Skeletal muscle cell (primary cell): ENCODE measurements at regions not wholly inside any gene's neighbourhood (a gene's known extent, or its start where the extent isn't known, plus 50 kb on each side); places are given as distances from the start of the nearest gene placed in this dataset.
"Not testable (repeated sequence)": the region's sequence is repeated elsewhere in the genome, so short reads cannot be mapped to it uniquely, and the experiment has no call there.

Experiments
- DNase-seq: peaks from one replicate; pipeline ENCODE4 v3.0.0-alpha.2; 2010; ENCODE audit warnings: low read depth
- H3K4me3 ChIP-seq: 2 replicates; pipeline ENCODE4 v1.5.1; 2011; ENCODE audit warnings: low read depth, mild to moderate bottlenecking, control low read depth, low read length, moderate library complexity

GRCh38 chr1:233435622-233436021 is 108.1 kb downstream of the MAP3K21 start:
- H3K4me3 ChIP-seq: no peak overlapping the region
- DNase-seq: no peak

DNA sequence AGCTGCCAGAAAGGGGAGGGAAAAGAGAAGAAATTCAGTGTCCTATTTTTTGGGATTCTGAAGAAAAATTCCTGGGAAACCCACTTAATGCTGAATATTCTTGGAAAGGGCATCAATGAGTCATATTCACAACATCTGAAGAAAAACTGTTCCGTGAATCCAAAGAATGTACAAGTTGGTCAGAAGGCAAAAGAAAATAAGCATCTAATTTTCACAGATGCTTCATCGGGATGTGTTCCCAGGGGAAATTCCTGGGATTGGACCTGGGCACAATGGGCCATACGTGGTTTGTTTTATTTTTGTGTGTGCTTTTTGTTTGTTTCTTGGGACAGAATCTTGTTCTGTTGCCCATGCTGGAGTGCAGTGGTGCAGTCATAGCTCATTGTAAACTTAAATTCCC is 112.2 kb downstream of the MAP3K21 start:
- DNase-seq: no peak
- H3K4me3 ChIP-seq: no peak overlapping the region

DNA sequence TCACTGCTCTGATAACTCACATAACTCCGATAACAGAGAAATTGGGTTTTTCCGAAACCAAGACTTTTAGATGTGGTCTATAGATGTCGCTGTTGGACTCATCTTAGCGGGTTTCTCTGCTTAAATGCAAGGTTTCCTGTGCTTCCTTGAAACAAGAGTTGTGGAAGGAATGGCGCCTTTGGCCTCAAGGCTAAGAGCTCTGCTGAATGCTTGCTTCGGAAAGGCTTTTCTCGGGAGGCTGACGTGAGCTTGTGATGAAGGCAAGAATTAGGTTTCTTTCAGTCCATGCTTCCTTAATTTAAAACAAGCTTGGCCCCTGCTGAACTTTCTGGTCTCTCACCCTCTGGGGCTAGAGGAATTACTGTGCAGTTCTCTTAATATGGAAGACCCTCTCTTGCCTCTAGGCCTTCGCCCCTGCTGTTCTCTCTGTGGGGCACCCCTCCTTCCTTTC is 113.5 kb downstream of the MAP3K21 start:
- DNase-seq: peak; percentile 14

GRCh38 chr1:233442026-233442780 is 114.7 kb downstream of the MAP3K21 start:
- no peak for DNase-seq
- no peak overlapping the region for H3K4me3 ChIP-seq

More for the DNA sequence above, 113.5 kb downstream of the MAP3K21 start:
- no peak overlapping the region for H3K4me3 ChIP-seq

DNA sequence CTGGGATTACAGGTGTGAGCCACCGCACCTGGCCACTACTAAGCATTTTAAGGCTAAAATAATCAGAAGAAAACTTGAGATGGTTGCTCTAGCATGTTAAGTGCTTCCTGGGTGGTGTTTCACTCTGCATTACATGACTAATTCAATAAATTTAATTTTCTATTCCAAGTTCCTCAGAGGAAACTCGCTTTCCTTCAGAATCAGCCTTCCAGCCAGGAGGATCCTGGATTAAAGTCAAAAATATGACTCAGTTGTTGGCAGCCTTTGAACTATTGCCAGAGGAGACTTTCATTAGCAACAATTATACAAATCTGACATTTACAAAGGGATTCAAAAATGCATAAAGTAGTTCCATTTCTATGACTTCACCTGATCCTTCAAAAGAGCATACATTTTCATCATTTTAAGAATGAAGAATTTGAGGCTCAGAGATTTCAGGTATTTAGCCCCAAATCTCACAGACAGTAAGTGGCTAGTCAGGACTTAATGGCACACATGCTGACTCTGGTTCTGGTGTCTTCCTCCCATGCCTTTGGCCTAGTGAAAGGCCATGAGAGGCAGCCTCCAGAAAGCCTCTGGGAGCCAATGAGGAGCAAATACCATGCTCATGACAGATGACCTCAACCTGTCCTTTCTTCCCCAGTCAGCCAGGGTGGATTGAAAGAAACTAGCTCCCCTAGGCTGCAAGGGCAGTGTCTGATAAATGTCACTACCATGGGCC is 115.7 kb downstream of the MAP3K21 start:
- no peak for DNase-seq
- no peak overlapping the region for H3K4me3 ChIP-seq

- H3K4me3 ChIP-seq: no peak overlapping the region
- DNase-seq: no peak
Measured at GRCh38 chr1:233444484-233444883, 117.0 kb downstream of the MAP3K21 start.

DNA sequence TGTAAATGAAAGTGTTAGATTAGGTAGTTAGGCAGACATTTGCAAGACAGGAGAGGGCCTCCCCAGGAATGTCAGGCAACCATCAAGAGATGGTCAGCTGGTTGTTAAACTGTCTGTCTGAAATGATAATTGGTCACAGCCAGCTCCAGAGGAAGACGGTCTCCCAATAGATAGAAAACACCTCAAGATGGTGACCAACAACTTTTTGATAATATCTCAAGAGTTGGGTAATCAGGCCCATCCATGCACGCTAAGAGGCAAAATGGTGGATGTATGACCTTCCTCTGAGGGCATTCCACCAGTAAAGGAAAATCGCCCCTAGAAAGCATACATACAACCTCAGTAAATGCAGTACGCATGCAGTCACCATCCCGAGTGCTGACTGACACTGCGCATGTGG is 118.2 kb downstream of the MAP3K21 start:
- no peak overlapping the region for H3K4me3 ChIP-seq
- DNase-seq: no peak

GRCh38 chr1:233446935-233447334 is 119.4 kb downstream of the MAP3K21 start:
- H3K4me3 ChIP-seq: no peak overlapping the region
- DNase-seq: no peak

- no peak overlapping the region for H3K4me3 ChIP-seq
- no peak for DNase-seq
Measured at GRCh38 chr1:233448109-233448689, 120.7 kb downstream of the MAP3K21 start.

- no peak overlapping the region for H3K4me3 ChIP-seq
- no peak for DNase-seq
Measured at GRCh38 chr1:233452724-233453123, 125.2 kb downstream of the MAP3K21 start.

DNA sequence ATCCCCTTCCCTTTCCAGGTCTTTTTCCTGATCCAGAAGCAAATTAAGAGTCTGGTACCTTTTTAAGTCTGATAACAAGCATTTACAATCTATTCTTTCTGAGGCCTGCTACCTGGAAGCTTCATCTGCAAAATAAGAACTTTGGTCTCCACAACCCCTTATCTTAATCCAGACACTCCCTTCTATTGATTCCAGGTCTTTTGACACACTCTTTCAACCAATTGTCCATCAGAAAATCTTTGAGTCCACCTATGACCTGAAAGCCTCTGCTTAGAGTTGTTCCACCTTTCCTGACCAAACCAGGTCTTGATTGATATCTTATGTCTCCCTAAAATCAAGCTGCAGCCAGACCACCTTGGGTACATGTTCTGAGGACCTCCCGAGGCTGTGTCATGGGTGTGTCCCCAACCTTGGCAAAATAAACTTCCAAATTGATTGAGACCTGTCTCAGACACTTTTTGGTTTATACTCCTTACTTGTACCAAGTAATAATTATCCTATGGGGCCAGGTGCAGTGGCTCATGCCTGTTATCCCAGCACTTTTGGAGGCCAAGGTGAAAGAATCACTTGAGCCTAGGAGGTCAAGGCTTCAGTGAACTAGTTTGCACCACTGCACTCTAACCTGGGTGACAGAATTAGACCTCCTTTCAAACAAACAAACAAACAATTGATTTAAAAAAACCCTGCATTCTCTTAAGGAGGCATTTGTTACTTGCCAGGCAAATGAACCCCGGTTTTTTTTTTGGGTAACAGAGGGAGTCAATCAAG is 126.1 kb downstream of the MAP3K21 start:
- H3K4me3 ChIP-seq: no peak overlapping the region
- no peak for DNase-seq

DNA sequence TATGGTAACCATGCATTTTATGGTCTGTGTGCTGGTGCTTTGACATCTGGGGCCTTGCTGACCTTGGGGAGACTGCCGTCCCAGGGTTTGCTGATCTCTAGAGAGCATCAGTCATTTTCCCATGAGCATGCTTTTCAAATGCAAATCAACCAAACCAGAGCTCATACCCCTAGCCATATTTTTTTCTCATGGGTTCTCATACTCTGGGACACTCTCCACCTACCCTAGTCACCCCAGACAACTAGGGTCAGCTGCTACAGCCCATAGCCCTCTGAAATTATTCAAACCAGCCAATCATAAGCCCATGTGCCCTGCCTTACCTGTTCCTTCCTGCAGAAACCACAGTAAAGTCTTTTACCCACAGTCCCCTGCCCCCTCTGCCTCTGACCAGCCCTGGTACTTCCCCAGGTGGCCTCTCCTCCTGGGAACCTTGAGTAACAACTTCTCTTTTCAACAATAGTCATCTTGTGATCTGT is 132.0 kb downstream of the MAP3K21 start:
- no peak for DNase-seq

GRCh38 chr1:233459968-233460367 is 132.4 kb downstream of the MAP3K21 start:
- H3K4me3 ChIP-seq: no peak overlapping the region
- no peak for DNase-seq

More for the DNA sequence above, 132.0 kb downstream of the MAP3K21 start:
- H3K4me3 ChIP-seq: no peak overlapping the region

DNA sequence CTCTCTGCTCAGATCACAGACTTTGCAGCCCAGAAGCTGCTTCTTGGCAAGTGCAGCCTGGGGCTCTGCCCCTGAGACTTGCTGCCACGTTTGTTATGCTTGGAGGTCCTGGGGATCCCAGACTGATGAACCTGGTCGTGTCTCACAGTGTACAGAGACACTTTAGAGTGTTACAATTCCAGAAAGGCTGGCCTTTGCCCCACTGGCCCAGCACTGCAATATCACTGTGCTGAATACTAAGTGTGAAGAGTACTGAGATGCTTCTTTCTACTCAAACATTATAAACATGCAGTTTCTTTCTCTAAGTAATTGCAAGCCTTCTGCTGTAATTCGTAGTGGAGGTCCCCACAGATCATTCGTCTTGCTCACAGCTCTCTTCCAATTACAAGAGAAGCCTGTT is 133.2 kb downstream of the MAP3K21 start:
- no peak overlapping the region for H3K4me3 ChIP-seq
- DNase-seq: no peak

GRCh38 chr1:233461847-233462246 is 134.3 kb downstream of the MAP3K21 start:
- no peak overlapping the region for H3K4me3 ChIP-seq
- DNase-seq: no peak

DNA sequence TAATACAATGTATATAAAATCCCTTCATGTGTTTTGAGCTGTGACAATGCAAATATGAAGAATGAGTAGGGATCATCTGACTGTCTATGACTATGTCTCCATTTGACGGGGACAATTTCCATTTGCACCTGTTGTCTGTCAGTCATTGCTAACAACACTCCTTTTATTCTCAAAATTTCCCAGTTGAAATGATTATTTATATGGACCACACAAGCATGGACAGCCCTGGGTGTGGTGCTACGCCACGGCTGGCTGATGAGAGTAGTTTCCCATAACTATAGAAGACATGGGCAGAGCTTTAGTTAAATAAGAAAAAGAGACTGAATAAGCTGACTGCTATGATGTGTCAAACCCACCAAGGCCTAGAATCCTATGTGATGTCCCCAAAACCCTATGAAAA is 135.8 kb downstream of the MAP3K21 start:
- no peak for DNase-seq
- no peak overlapping the region for H3K4me3 ChIP-seq

DNA sequence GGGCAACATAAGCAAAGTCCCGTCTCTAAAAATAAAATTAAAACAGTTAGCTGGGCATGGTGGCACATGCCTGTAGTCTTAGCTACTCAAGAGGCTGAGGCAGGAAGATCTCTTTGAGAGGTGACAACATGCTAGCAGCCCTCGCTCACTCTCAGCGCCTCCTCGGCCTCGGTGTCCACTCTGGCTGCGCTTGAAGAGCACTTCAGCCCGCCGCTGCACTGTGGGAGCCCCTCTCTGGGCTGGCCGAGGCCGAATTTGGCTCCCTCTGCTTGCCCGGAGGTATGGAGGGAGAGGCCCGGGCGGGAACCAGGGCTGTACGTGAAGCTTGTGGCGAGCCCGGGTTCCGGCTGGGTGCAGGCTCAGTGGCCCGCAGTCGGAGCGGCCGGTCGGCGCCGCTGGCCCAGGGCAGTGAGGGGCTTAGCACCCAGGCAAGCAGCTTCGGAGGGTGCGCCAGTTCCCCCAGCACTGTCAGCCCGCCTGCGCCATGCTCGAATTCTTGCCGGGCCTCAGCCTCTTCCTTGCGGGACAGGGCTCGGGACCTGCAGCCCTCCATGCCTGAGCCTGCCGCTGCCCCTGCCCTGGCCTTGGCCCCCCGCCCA is 138.3 kb downstream of the MAP3K21 start:
- DNase-seq: no peak
- H3K4me3 ChIP-seq: no peak overlapping the region

- H3K4me3 ChIP-seq: no peak overlapping the region
- DNase-seq: no peak
Measured at GRCh38 chr1:233470741-233471499, 143.0 kb upstream of the KCNK1 start.

- H3K4me3 ChIP-seq, DNase-seq: not testable (repeated sequence)
Measured at GRCh38 chr1:233471851-233472250, 142.1 kb upstream of the KCNK1 start.
